WI38 (cell line): ENCODE measurements at regions not wholly inside any gene's neighbourhood (a gene's known extent, or its start where the extent isn't known, plus 50 kb on each side); places are given as distances from the start of the nearest gene placed in this dataset.
"Not testable (repeated sequence)": the region's sequence is repeated elsewhere in the genome, so short reads cannot be mapped to it uniquely, and the experiment has no call there.

ENCODE experiments used
- H3K4me3 ChIP-seq: 2 replicates; pipeline ENCODE4 v1.5.1; 2011; ENCODE audit warnings: low read depth, mild to moderate bottlenecking, control low read depth, low read length
- TF ChIP-seq, protein P1 (sequence below): IDR thresholded peaks from 2 replicates; pipeline ENCODE4 v1.5.1; 2012; ENCODE audit warnings: low read depth, mild to moderate bottlenecking, control low read depth, low read length

DNA sequence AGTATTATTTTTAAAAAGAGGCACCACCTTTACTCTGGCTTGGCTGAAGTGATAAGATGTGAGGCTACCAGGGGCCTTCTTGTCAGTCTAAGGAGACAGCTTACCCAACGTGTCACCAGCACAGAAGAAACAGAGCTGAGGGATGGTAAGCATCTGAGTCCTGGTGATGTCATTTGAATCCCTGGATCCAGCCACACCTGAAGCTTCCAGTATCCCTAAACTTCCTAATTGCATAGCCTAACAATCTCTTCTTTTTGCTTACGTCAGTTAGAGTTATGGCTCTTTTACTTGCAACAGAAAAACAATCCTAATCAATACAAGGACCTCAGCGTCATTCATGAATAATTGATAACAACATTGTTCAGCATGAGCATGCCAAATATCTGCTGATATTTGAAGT lies 436.6 kb downstream of the SHISA9 start:
- no peak overlapping the region for H3K4me3 ChIP-seq
- TF ChIP-seq, protein P1, sequence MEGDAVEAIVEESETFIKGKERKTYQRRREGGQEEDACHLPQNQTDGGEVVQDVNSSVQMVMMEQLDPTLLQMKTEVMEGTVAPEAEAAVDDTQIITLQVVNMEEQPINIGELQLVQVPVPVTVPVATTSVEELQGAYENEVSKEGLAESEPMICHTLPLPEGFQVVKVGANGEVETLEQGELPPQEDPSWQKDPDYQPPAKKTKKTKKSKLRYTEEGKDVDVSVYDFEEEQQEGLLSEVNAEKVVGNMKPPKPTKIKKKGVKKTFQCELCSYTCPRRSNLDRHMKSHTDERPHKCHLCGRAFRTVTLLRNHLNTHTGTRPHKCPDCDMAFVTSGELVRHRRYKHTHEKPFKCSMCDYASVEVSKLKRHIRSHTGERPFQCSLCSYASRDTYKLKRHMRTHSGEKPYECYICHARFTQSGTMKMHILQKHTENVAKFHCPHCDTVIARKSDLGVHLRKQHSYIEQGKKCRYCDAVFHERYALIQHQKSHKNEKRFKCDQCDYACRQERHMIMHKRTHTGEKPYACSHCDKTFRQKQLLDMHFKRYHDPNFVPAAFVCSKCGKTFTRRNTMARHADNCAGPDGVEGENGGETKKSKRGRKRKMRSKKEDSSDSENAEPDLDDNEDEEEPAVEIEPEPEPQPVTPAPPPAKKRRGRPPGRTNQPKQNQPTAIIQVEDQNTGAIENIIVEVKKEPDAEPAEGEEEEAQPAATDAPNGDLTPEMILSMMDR, result no peak

DNA sequence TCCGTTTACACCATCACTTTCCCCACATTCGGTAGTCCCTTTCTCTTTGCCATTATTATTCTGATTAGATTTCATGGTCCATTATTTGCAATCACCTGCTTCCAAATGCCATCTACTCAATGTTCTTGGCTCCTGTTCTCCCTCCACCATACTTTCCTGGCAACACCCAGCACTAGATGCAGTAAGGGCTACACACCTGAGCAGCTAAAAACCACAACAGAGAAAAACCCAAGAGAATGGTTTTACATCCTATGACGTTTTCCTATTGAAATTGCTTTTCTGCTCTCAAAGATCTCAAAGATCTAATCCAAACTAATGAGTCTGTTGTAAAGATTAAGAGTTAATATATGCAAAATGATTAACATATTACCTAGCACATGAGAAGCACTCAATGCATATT lies 441.3 kb downstream of the SHISA9 start:
- H3K4me3 ChIP-seq, result no peak overlapping the region
- TF ChIP-seq, protein P1, result no peak

DNA sequence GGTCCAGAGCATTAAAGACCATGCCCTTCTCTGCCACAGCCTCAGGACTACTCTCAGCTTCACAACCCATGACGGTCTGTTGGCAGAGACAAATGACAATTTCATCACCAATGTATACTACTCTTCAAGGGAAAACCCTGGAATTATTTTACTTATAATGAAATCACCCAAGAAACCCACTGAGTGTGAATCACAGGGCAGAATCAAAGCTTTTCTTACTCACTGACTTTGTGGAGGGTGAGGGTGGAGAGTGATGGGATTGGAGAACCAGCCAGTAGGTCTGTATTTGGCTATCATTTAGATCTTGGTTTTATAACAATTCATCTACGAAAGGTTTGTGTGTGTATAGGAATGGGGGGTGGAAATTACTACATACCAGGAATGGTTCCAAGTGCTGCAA lies 442.6 kb downstream of the SHISA9 start:
- TF ChIP-seq, protein P1, result no peak
- H3K4me3 ChIP-seq, result no peak overlapping the region

DNA sequence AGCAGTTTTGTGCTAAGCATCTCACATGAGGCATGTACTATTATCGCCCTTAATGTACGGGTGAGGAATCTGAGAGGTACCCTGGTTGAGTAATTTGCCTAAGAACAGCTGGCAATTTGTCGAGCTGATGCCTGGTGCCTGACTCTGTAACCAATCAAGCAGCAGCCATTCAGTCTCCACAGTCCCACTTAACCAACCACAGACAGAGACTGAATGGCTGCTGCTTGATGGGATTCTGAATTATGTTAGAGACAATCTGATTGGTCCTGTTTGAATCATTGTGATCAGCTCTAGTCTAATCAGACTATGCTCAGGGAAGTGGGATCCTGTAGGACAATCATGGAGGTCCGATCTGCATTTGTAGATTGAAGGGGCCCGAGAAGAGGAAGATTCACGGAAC lies 447.0 kb downstream of the SHISA9 start:
- no peak overlapping the region for H3K4me3 ChIP-seq

DNA sequence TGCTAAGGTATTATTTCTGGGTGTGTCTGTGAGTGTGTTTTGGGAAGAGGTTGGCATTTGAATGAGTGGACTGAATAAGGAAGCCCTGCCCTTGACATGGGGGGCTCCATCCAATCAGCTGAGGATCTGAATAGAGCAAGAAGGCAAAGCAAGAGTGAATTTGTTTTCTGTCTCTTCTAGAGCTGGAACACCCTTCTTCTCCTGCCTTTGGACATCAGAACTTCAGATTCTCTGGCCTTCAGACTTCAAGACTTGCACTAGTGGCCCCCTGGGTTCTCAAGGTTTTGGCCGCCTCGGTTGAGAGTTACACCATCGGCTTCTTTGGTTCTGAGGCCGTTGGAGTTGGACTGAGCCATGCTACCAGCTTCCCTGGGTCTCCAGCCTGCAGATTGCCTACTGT lies 448.6 kb downstream of the SHISA9 start:
- H3K4me3 ChIP-seq, result no peak overlapping the region
- TF ChIP-seq, protein P1, result no peak

More for the DNA sequence above, 447.0 kb downstream of the SHISA9 start:
- TF ChIP-seq, protein P1, result no peak

DNA sequence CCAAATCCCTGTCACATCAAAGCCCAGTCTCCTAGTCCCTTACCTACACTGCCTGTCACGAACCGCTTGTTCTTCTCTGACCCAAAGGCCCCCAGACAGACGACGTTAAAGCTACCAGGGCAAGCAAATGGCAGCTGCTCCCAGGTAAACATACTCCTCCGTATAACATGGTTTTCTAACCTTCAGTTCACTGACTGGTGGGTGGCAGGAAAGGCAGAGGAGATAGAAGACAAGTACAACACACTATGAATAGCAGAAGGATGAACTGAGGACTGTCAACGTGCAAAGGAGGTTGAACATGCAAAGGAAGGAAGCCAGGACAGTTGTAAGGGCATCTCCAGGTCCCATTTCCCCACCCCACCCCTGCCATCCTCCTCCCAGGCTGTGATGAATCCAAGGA lies 449.8 kb downstream of the SHISA9 start:
- TF ChIP-seq, protein P1, result no peak
- H3K4me3 ChIP-seq, result no peak overlapping the region

DNA sequence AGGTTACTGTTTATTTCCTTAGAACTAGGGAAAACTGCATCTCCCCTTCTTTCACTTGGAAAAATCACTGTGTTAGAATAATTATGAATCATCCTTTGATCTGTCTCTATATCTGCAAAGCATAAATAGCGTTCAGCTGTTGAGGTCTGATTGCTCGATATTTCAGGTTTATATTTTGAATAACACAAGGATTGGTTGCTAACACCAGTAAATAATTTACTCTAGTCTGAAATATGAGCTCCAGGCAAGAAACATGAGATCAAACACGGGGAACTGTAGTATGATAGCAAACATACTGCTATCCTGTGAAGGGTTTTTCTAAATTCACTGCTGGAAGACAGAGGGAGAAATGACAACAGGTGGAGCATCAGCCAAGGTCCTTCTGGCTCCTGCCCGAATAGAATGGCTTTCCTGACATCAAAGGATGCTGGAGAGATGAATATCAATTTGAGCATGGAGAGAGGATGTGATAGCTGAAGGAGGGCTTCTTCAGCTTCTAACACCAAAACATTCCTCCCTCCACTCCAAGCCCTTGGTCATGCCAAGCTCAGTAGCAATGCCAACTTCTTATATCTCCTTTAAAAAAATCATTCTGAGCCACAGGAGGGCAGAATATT lies 450.3 kb downstream of the SHISA9 start:
- H3K4me3 ChIP-seq, result no peak overlapping the region
- TF ChIP-seq, protein P1, result no peak

DNA sequence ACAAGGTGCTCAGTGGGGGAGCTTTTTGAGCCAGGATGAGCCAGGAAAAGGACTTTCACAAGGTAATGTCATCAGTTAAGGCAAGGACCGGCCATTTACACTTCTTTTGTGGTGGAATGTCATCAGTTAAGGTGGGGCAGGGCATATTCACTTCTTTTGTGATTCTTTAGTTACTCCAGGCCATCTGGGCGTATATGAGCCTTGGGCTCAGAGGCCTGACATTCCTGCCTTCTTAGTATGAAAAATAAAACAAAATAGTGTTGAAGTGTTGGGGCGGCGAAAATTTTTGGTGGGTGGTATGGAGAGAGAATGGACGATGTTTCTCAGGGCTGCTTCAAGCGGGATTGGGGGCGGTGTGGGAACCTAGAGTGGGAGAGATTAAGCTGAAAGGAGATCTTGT lies 451.4 kb downstream of the SHISA9 start:
- H3K4me3 ChIP-seq, result not testable (repeated sequence)

DNA sequence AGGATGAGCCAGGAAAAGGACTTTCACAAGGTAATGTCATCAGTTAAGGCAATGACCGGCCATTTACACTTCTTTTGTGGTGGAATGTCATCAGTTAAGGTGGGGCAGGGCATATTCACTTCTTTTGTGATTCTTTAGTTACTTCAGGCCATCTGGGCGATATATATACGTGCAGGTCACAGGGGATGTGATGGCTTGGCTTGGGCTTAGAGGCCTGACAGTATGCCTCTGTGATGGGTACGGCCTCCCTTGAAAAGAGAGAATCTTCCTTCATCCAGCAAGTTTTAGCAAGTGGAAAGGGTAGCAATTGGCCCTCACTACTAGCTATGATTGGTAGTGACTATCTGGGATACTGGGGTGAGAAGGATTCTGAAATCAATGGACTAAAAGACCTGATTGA lies 456.4 kb downstream of the SHISA9 start:
- H3K4me3 ChIP-seq, result not testable (repeated sequence)
